ENCODE measurements at regions not wholly inside any gene's neighbourhood (a gene's known extent, or its start where the extent isn't known, plus 50 kb on each side); places are given as distances from the start of the nearest gene placed in this dataset.

GRCh38 chr6:147733686-147734085 lies 225.2 kb downstream of the SAMD5 start:
- POLR2A ChIA-PET (ENCODE audit: partially characterized antibody) = no interaction called here
- no peak overlapping the region for H2BK12ac ChIP-seq (ENCODE audit: low read depth, low read length)

More at GRCh38 chr6:147733686-147734085, 225.2 kb downstream of the SAMD5 start:
- H3K14ac ChIP-seq (ENCODE audit: insufficient read length) = no peak overlapping the region
- FAIRE-seq (no peak), DNase-seq (ENCODE audit: low read depth in 1 of 2, low spot score in 2 of 2) (no peak)
- no peak overlapping the region for H3K27ac ChIP-seq (ENCODE audit: low read depth, low read length)
- no peaks in the 10 kb centered on the region for H3K79me1 ChIP-seq (ENCODE audit: low read depth, low read length)
- no peak for TF ChIP-seq KDM1A (IDR thresholded peaks at IDR 0.05; ENCODE audit: borderline replicate concordance, low read length)
- TF ChIP-seq TBP (IDR thresholded peaks at IDR 0.05; ENCODE audit: low read depth, low read length) = no peak
- WGBS, 2 experiments (ENCODE audit: extremely low coverage in 1 of 2, insufficient coverage in 1 of 2, insufficient read length in 1 of 2, insufficient replicate concordance in 2 of 2, low coverage in 1 of 2, low lambda C conversion rate in 2 of 2, missing lambda C conversion rate in 1 of 2) = 92% methylated on average over 5 of the region's 5 CpGs; no CpG with 5 or more reads in 1 of the 2 experiments
- no peak overlapping the region for H3K4me3 ChIP-seq (ENCODE audit: extremely low read depth in 1 of 4, insufficient read depth in 2 of 4, low read depth in 3 of 4, low read length in 4 of 4)
- no peaks in the 10 kb centered on the region for H3K23me2 ChIP-seq (ENCODE audit: low read depth, low read length)
- no peak overlapping the region for H2BK15ac ChIP-seq (ENCODE audit: low read length)
- H3K23ac ChIP-seq (ENCODE audit: insufficient read length) = no peak overlapping the region
- H3K4ac ChIP-seq (replicated peaks; ENCODE audit: insufficient read length, low read depth, low read length) = no peak overlapping the region
- H3K4me1 ChIP-seq (replicated peaks in 1 of 4; ENCODE audit: control insufficient read depth in 3 of 4, insufficient read depth in 4 of 4, low read length in 3 of 4) = no peaks in the 10 kb centered on the region
- no peak overlapping the region for H2AFZ ChIP-seq (ENCODE audit: low read length)
- no peak overlapping the region for H4K91ac ChIP-seq (replicated peaks; ENCODE audit: insufficient read length, low read length)
- H4K20me1 ChIP-seq (replicated peaks in 1 of 2; ENCODE audit: control insufficient read depth in 1 of 2, insufficient read depth in 2 of 2, low read length in 2 of 2) = no peaks in the 10 kb centered on the region
- no peaks in the 10 kb centered on the region for H3K79me2 ChIP-seq (ENCODE audit: control insufficient read depth in 1 of 2, insufficient read depth in 2 of 2, low read length in 2 of 2)
- no peak overlapping the region for H3K56ac ChIP-seq (replicated peaks; ENCODE audit: insufficient read length, low read depth, low read length)
- H3K27me3 ChIP-seq (replicated peaks in 1 of 4; ENCODE audit: control insufficient read depth in 3 of 4, extremely low read depth in 1 of 4, insufficient read depth in 3 of 4, low read length in 3 of 4) = no peaks in the 10 kb centered on the region
- no peaks in the 10 kb centered on the region for H3K36me3 ChIP-seq (ENCODE audit: control insufficient read depth in 2 of 4, insufficient read depth in 4 of 4, low read length in 3 of 4)
- no peak overlapping the region for H4K8ac ChIP-seq (ENCODE audit: extremely low read depth, insufficient read depth, low read length)
- no peak overlapping the region for H2AK5ac ChIP-seq (ENCODE audit: low read depth, low read length)
- no peak overlapping the region for H2BK5ac ChIP-seq (ENCODE audit: low read depth, low read length)
- H4K5ac ChIP-seq (ENCODE audit: insufficient read length, low read depth, low read length) = no peak overlapping the region
- no peak overlapping the region for H3K4me2 ChIP-seq (ENCODE audit: insufficient read depth in 1 of 2, low read depth in 2 of 2, low read length in 2 of 2)
- H2BK120ac ChIP-seq (replicated peaks; ENCODE audit: low read depth, low read length) = no peak overlapping the region
- CTCF ChIA-PET (ENCODE audit: partially characterized antibody) = no interaction called here
- H3K18ac ChIP-seq (ENCODE audit: extremely low read depth, low read length) = no peak overlapping the region
- no peaks in the 10 kb centered on the region for H3K9me3 ChIP-seq (ENCODE audit: insufficient read depth in 2 of 2, low read depth in 1 of 2, low read length in 1 of 2)
- no peak overlapping the region for H3K9ac ChIP-seq (replicated peaks in 1 of 4; ENCODE audit: extremely low read depth in 1 of 4, low read depth in 3 of 4, low read length in 3 of 4)
- H2BK20ac ChIP-seq (ENCODE audit: low read length) = no peak overlapping the region

All from H1 (cell line).